Prostate gland (tissue), 2 donors: ENCODE measurements at regions not wholly inside any gene's neighbourhood (a gene's known extent, or its start where the extent isn't known, plus 50 kb on each side); places are given as distances from the start of the nearest gene placed in this dataset.

ENCODE experiments used
- DNase-seq: peaks from one replicate; pipeline ENCODE4 v3.0.0-alpha.2; 2019; ENCODE audit warnings: low spot score
- H3K27ac ChIP-seq, 2 donors: fragments of 200-600 bp; sonication (generic); 2 replicates each; pipeline ENCODE4 v1.5.1; 2017 to 2019
- H3K27me3 ChIP-seq: fragments of 200-600 bp; sonication (generic); replicated peaks from 2 replicates; pipeline ENCODE4 v1.5.1; 2019; ENCODE audit not compliant: insufficient read depth
- H3K36me3 ChIP-seq, 2 donors: fragments of 200-600 bp; sonication (generic); 1 replicate in 1 of 2; 2 replicates in 1 of 2; pipeline versions ENCODE4 v1.5.1 to v1.8.1; 2017 to 2019
- H3K4me1 ChIP-seq: fragments of 200-600 bp; sonication (generic); replicated peaks from 2 replicates; pipeline ENCODE4 v1.5.1; 2019
- H3K4me3 ChIP-seq, 2 donors: fragments of 200-600 bp; sonication (generic); 2 replicates each; pipeline ENCODE4 v1.5.1; 2017 to 2019
- H3K9me3 ChIP-seq: fragments of 200-600 bp; sonication (generic); 2 replicates; pipeline ENCODE4 v1.5.1; 2017
- CTCF ChIP-seq, 4 experiments: fragments of 200-600 bp in 2 of 4; fragments of 450-650 bp in 2 of 4; sonication (generic) in 2 of 4; IDR thresholded peaks; 1 replicate in 3 of 4; 2 replicates in 1 of 4; pipeline ENCODE4 v1.5.1; 2016 to 2019; ENCODE audit warnings: antibody characterized with exemption in 4 of 4, mild to moderate bottlenecking in 2 of 4, moderate library complexity in 2 of 4
- POLR2A ChIP-seq: fragments of 450-650 bp; IDR thresholded peaks from one replicate; pipeline ENCODE4 v1.6.1; 2016; ENCODE audit warnings: antibody characterized with exemption, mild to moderate bottlenecking
- POLR2AphosphoS5 ChIP-seq: sonication (generic); formaldehyde crosslinking; IDR thresholded peaks from one replicate; pipeline ENCODE4 v1.6.1; 2017; ENCODE audit warnings: antibody characterized with exemption
- WGBS: methylation state at CpG from one replicate; pipeline ENCODE4 v1.1.5; 2018; 5-methylcytosine and 5-hydroxymethylcytosine counted together
- intact Hi-C: fragments of 100-400 bp; cut with DNase I; formaldehyde crosslinking; loops from one replicate; pipeline ENCODE4 v1.14.2; 2022

- Histone ChIP-seq H3K4me1 (no peaks in the 10 kb centered on the region), H3K27ac (no peak overlapping the region), H3K9me3 (no peaks in the 10 kb centered on the region), H3K4me3 (no peak overlapping the region), H3K27me3 (no peaks in the 10 kb centered on the region), H3K36me3 (no peaks in the 10 kb centered on the region)
- TF ChIP-seq CTCF (IDR thresholded peaks at IDR 0.05), result no peak
- TF ChIP-seq POLR2A, result no peak
- no peak for TF ChIP-seq POLR2AphosphoS5
- intact Hi-C loops, result no loop called here
- WGBS, result 90% methylated on average over 1 of the region's 1 CpG
- no peak for DNase-seq
Measured at GRCh38 chr12:20250761-20251160, 117.6 kb upstream of the PDE3A start.

GRCh38 chr12:20257311-20257710, 111.0 kb upstream of the PDE3A start:
- TF ChIP-seq POLR2A (no peak), POLR2AphosphoS5 (no peak), CTCF (IDR thresholded peaks at IDR 0.05) (no peak)
- Histone ChIP-seq H3K36me3 (no peaks in the 10 kb centered on the region), H3K4me3 (no peak overlapping the region), H3K9me3 (no peaks in the 10 kb centered on the region), H3K27ac (no peak overlapping the region), H3K4me1 (no peaks in the 10 kb centered on the region), H3K27me3 (no peaks in the 10 kb centered on the region)
- intact Hi-C loops, result no loop called here
- DNase-seq, result no peak

- H3K9me3 ChIP-seq, result no peaks in the 10 kb centered on the region
- intact Hi-C loops, result loop anchor here (10.0 kb wide), 1 partner anchor 135 kb away; no protein-coding TSS in a partner anchor
- H3K36me3 ChIP-seq, result no peaks in the 10 kb centered on the region
- no peak for DNase-seq
- TF ChIP-seq POLR2A, result no peak
- no peak for TF ChIP-seq CTCF (IDR thresholded peaks at IDR 0.05)
- no peak for TF ChIP-seq POLR2AphosphoS5
- no peaks in the 10 kb centered on the region for H3K4me1 ChIP-seq
- no peak overlapping the region for H3K27ac ChIP-seq
- no peaks in the 10 kb centered on the region for H3K27me3 ChIP-seq
- WGBS, result 66% methylated on average over 2 of the region's 2 CpGs
- no peak overlapping the region for H3K4me3 ChIP-seq
Measured at GRCh38 chr12:20259786-20260185, 108.6 kb upstream of the PDE3A start.

GRCh38 chr12:20260851-20261250, 107.5 kb upstream of the PDE3A start:
- H3K27ac ChIP-seq, result no peak overlapping the region

More at GRCh38 chr12:20260851-20261250, 107.5 kb upstream of the PDE3A start:
- DNase-seq, result no peak
- TF ChIP-seq POLR2AphosphoS5, result no peak
- no peak for TF ChIP-seq POLR2A
- TF ChIP-seq CTCF (IDR thresholded peaks at IDR 0.05), result no peak
- Histone ChIP-seq H3K9me3 (no peaks in the 10 kb centered on the region), H3K36me3 (no peaks in the 10 kb centered on the region), H3K27me3 (no peaks in the 10 kb centered on the region), H3K4me3 (no peak overlapping the region), H3K4me1 (no peaks in the 10 kb centered on the region)
- WGBS, result 58% methylated on average over 4 of the region's 4 CpGs
- intact Hi-C loops, result loop anchor here (10.0 kb wide), 1 partner anchor 136 kb away; no protein-coding TSS in a partner anchor
